ENCODE measurements at regions not wholly inside any gene's neighbourhood (a gene's known extent, or its start where the extent isn't known, plus 50 kb on each side); places are given as distances from the start of the nearest gene placed in this dataset.

DNA sequence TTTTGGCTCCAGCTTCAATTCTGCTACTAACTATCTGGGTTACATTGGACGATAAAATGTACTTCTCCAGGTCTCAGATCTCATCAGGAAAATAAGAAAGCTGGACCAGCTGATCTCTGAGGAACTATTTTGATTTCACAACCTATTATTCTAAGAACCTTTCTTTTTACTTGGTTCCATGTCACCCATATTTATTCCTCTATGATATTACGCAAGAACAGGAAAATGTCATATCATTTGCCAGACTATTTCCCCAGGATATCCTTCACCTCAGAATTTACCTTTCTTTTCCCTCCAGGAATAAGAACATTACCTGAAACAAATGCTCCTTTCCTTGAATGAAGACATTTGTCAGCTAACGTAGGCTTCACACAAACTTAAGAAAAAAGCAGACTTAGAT, 387.5 kb upstream of the RAG2 start:
- TF ChIP-seq POLR2AphosphoS5 (IDR thresholded peaks at IDR 0.05): no peak
- no peak for TF ChIP-seq TAF1 (IDR thresholded peaks at IDR 0.05; ENCODE audit: low read depth)
- TF ChIP-seq CTCF (IDR thresholded peaks at IDR 0.05; ENCODE audit: poor library complexity, severe bottlenecking): no peak
- TF ChIP-seq, protein P1, sequence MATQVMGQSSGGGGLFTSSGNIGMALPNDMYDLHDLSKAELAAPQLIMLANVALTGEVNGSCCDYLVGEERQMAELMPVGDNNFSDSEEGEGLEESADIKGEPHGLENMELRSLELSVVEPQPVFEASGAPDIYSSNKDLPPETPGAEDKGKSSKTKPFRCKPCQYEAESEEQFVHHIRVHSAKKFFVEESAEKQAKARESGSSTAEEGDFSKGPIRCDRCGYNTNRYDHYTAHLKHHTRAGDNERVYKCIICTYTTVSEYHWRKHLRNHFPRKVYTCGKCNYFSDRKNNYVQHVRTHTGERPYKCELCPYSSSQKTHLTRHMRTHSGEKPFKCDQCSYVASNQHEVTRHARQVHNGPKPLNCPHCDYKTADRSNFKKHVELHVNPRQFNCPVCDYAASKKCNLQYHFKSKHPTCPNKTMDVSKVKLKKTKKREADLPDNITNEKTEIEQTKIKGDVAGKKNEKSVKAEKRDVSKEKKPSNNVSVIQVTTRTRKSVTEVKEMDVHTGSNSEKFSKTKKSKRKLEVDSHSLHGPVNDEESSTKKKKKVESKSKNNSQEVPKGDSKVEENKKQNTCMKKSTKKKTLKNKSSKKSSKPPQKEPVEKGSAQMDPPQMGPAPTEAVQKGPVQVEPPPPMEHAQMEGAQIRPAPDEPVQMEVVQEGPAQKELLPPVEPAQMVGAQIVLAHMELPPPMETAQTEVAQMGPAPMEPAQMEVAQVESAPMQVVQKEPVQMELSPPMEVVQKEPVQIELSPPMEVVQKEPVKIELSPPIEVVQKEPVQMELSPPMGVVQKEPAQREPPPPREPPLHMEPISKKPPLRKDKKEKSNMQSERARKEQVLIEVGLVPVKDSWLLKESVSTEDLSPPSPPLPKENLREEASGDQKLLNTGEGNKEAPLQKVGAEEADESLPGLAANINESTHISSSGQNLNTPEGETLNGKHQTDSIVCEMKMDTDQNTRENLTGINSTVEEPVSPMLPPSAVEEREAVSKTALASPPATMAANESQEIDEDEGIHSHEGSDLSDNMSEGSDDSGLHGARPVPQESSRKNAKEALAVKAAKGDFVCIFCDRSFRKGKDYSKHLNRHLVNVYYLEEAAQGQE (IDR thresholded peaks at IDR 0.05; ENCODE audit: borderline replicate concordance): no peak
- no peak for TF ChIP-seq EP300 (conservative IDR thresholded peaks at IDR 0.05; ENCODE audit: poor library complexity, severe bottlenecking)
- no peak for TF ChIP-seq EZH2 (IDR thresholded peaks at IDR 0.05; ENCODE audit: borderline replicate concordance, insufficient read depth, low read length, poor library complexity, severe bottlenecking)
- no peak for TF ChIP-seq RAD21 (conservative IDR thresholded peaks at IDR 0.05)
- no peak for TF ChIP-seq SMC3 (conservative IDR thresholded peaks at IDR 0.05; ENCODE audit: poor library complexity)
